T-helper 1 cell treated with Interleukin-12 subunit alpha and Interleukin-12 subunit beta and Interleukin-4 antibody, amounts not matched to agents 30 μg/mL and 1 μg/mL, for 36 hours (primary cell): ENCODE measurements at regions not wholly inside any gene's neighbourhood (a gene's known extent, or its start where the extent isn't known, plus 50 kb on each side); places are given as distances from the start of the nearest gene placed in this dataset.

Source experiments
- H3K27ac Mint-ChIP-seq: one replicate; pipeline ENCODE4 v1.8.0; 2021; ENCODE audit warnings: mild to moderate bottlenecking, mixed read lengths
- H3K27me3 Mint-ChIP-seq: one replicate; pipeline ENCODE4 v1.8.0; 2021; ENCODE audit warnings: low read depth, mixed read lengths
- H3K36me3 Mint-ChIP-seq: one replicate; pipeline ENCODE4 v1.8.0; 2021; ENCODE audit warnings: low read depth, mixed read lengths
- H3K4me1 Mint-ChIP-seq: one replicate; pipeline ENCODE4 v1.8.0; 2021; ENCODE audit warnings: low read depth, mixed read lengths
- H3K4me3 Mint-ChIP-seq: one replicate; pipeline ENCODE4 v1.8.0; 2021; ENCODE audit warnings: mild to moderate bottlenecking, moderate library complexity, mixed read lengths
- H3K9me3 Mint-ChIP-seq: one replicate; pipeline ENCODE4 v1.8.0; 2021; ENCODE audit warnings: mixed read lengths

GRCh38 chr1:98368995-98369394, 292.5 kb upstream of the SNX7 start:
- Mint-ChIP-seq H3K27ac (no peak overlapping the region), H3K4me1 (peaks cover 6% of the 10 kb centered on the region), H3K27me3 (peaks cover 11% of the 10 kb centered on the region), H3K9me3 (peaks cover 10% of the 10 kb centered on the region), H3K4me3 (no peak overlapping the region), H3K36me3 (no peaks in the 10 kb centered on the region)

DNA sequence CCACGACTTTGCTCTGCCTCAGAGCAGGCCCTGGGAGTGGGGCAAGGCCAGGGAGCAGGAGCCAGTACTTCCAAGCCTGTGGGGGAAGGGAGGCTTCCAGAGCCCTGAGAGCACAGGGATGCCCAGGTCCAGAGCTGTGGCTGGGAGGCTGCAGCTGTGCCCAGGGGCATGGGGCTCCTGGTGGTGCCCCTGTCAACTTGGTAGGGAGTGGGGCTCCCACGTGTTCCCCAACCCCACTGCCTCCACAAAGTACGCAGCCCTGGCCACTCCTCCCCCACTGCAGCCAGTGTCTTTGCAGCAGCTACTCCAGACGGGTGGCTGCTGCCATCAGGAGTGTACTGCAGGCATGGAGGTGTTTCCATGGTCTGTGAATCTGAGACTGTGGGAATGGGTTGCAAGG, 294.1 kb upstream of the SNX7 start:
- no peak overlapping the region for H3K27ac Mint-ChIP-seq
- H3K9me3 Mint-ChIP-seq: peaks cover 19% of the 10 kb centered on the region
- H3K4me1 Mint-ChIP-seq: peaks cover 6% of the 10 kb centered on the region
- no peaks in the 10 kb centered on the region for H3K36me3 Mint-ChIP-seq
- H3K27me3 Mint-ChIP-seq: peaks cover 9% of the 10 kb centered on the region
- no peak overlapping the region for H3K4me3 Mint-ChIP-seq

- H3K4me3 Mint-ChIP-seq: no peak overlapping the region
These were observed 295.2 kb upstream of the SNX7 start for GRCh38 chr1:98366343-98366742.

GRCh38 chr1:98364544-98364943, 297.0 kb upstream of the SNX7 start:
- no peaks in the 10 kb centered on the region for H3K36me3 Mint-ChIP-seq
- peaks cover 26% of the 10 kb centered on the region for H3K9me3 Mint-ChIP-seq
- no peak overlapping the region for H3K4me3 Mint-ChIP-seq
- H3K27ac Mint-ChIP-seq: no peak overlapping the region
- peaks cover 10% of the 10 kb centered on the region for H3K27me3 Mint-ChIP-seq
- H3K4me1 Mint-ChIP-seq: peaks cover 4% of the 10 kb centered on the region

More at GRCh38 chr1:98366343-98366742, 295.2 kb upstream of the SNX7 start:
- Mint-ChIP-seq H3K27ac (no peak overlapping the region), H3K9me3 (peaks cover 22% of the 10 kb centered on the region), H3K27me3 (peaks cover 9% of the 10 kb centered on the region), H3K4me1 (peaks cover 6% of the 10 kb centered on the region), H3K36me3 (no peaks in the 10 kb centered on the region)

- Mint-ChIP-seq H3K27ac (no peak overlapping the region), H3K4me3 (no peak overlapping the region), H3K4me1 (no peaks in the 10 kb centered on the region), H3K27me3 (peaks cover 16% of the 10 kb centered on the region), H3K9me3 (peaks cover 22% of the 10 kb centered on the region), H3K36me3 (no peaks in the 10 kb centered on the region)
These were observed 300.7 kb upstream of the SNX7 start for GRCh38 chr1:98360864-98361263.

DNA sequence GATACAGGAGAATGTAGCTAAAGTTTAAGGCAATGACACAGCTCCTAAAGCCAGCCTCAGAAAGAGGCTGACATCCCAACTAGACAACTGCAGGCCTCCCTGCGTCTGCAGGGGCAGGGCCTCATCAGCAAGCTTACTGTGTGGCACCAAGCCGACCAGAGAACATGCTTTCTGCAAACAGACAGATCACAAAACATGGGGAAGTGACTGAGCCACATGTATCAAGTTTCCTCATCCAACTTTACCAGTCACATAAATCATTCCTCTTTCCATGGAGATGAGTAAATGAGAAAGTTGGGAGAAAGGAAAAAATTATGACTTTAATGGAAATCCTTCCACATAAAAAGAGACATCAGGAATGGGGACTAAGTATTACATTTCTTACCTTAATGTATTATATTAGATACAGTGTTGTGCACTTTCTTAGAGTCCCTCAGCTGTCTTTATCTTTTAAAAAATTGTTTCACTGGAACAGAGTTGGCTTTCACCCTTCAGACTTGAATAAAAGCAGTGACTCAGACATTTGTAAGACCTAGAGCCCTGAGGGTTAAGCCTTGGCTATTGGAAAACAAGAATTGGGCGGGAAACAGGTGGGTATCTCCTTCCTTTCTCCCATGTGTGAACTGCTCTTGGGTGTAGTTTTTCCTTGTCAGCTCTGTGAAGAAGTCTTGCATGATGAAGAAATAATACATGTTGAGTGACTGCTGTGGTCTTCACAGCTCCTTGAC, 305.7 kb upstream of the SNX7 start:
- H3K27ac Mint-ChIP-seq: no peak overlapping the region
- peaks cover 17% of the 10 kb centered on the region for H3K27me3 Mint-ChIP-seq
- H3K4me3 Mint-ChIP-seq: no peak overlapping the region
- H3K36me3 Mint-ChIP-seq: no peaks in the 10 kb centered on the region
- peaks cover 4% of the 10 kb centered on the region for H3K9me3 Mint-ChIP-seq
- H3K4me1 Mint-ChIP-seq: no peaks in the 10 kb centered on the region

- Mint-ChIP-seq H3K4me1 (no peaks in the 10 kb centered on the region), H3K9me3 (no peaks in the 10 kb centered on the region), H3K27ac (no peak overlapping the region), H3K4me3 (no peak overlapping the region), H3K36me3 (no peaks in the 10 kb centered on the region), H3K27me3 (peaks cover 20% of the 10 kb centered on the region)
These were observed 309.1 kb upstream of the SNX7 start for GRCh38 chr1:98352378-98352777.

DNA sequence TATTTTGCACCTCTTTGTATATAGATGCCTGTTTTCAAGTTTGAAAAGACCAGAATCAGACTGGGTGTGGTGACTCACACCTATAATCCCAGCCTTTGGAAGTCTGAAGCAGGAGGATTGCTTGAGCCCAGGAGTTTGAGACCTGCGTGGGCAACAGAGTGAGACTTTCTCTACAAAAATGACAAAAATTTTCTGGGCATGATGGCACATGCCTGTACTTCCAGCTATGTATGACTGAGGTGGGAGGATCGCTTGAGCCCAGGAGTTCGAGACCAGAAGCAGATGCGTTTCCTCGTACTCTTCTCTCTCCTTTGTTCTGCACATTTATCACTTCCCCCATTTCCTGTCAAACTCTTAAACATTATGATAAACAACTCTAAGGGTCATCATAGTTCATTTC, 310.0 kb upstream of the SNX7 start:
- Mint-ChIP-seq H3K4me3 (no peak overlapping the region), H3K27ac (no peak overlapping the region), H3K27me3 (peaks cover 20% of the 10 kb centered on the region), H3K4me1 (no peaks in the 10 kb centered on the region), H3K9me3 (no peaks in the 10 kb centered on the region), H3K36me3 (no peaks in the 10 kb centered on the region)

DNA sequence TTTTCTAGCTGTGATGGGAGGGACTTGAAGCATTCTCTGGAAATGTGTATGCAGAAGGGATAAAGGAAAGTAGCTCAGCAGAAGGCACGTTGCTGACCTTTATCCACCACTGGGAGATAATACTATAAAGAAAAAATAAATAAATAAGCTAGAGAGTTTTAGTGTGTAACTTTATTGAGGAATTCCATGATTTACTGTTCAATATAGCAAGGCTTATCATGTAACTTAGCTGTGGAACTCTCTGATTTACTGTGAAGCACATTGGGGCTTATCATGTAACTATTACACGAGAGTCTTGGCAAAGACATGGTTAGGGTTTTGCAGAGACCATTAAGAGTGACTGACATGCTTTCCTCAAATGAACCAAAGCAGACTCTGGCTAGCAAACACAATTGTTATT, 316.1 kb upstream of the SNX7 start:
- no peaks in the 10 kb centered on the region for H3K9me3 Mint-ChIP-seq
- H3K36me3 Mint-ChIP-seq: no peaks in the 10 kb centered on the region
- H3K27ac Mint-ChIP-seq: no peak overlapping the region
- H3K4me3 Mint-ChIP-seq: no peak overlapping the region
- H3K4me1 Mint-ChIP-seq: no peaks in the 10 kb centered on the region
- peaks cover 30% of the 10 kb centered on the region for H3K27me3 Mint-ChIP-seq

GRCh38 chr1:98344731-98345130, 316.8 kb upstream of the SNX7 start:
- Mint-ChIP-seq H3K4me3 (no peak overlapping the region), H3K36me3 (no peaks in the 10 kb centered on the region), H3K9me3 (no peaks in the 10 kb centered on the region), H3K27ac (no peak overlapping the region), H3K4me1 (no peaks in the 10 kb centered on the region), H3K27me3 (peaks cover 29% of the 10 kb centered on the region)

DNA sequence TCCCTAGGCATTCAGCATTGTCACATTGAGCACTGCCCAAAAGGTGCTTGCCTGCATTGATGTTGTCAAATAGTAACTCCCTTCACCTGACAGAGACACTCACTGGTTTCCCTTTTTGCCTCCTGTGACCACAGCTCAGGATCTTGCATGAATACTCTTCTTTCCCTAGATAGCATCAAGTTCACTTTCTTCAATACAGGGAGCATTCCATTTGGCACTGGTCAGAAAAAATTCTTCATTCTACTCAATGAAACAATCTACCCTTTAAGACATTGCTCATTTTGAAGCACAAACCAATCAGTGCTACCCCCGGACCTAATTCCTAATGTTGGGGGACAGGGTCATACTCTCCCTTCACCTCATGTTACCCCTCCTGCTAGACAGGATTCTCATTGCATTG, 319.0 kb upstream of the SNX7 start:
- Mint-ChIP-seq H3K9me3 (no peaks in the 10 kb centered on the region), H3K36me3 (no peaks in the 10 kb centered on the region), H3K4me3 (no peak overlapping the region), H3K4me1 (no peaks in the 10 kb centered on the region), H3K27ac (no peak overlapping the region), H3K27me3 (peaks cover 20% of the 10 kb centered on the region)

DNA sequence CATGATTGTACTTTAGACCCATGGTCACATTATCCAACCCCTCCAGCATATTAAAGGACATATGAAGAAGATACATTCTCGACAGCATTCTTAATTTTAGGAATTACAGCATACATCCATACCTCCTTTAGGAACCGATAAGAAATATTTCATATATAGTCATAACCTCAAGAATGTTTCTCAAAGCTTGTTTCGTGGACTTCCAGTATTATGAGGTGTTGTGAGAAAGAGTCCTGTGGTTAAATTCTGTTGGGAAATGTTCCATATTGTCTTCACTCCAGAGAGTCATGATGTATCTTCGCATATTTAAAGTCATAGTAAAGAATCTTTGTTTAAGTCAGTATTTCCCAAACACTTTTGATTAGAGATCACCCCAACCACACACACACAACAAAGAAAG, 321.0 kb upstream of the SNX7 start:
- Mint-ChIP-seq H3K4me1 (no peaks in the 10 kb centered on the region), H3K9me3 (no peaks in the 10 kb centered on the region), H3K27ac (no peak overlapping the region), H3K27me3 (peaks cover 25% of the 10 kb centered on the region), H3K4me3 (no peak overlapping the region), H3K36me3 (no peaks in the 10 kb centered on the region)

GRCh38 chr1:98336472-98337083, 324.9 kb upstream of the SNX7 start:
- Mint-ChIP-seq H3K27me3 (peaks cover 24% of the 10 kb centered on the region), H3K4me1 (no peaks in the 10 kb centered on the region), H3K4me3 (no peak overlapping the region)

GRCh38 chr1:98333936-98334335, 327.6 kb upstream of the SNX7 start:
- Mint-ChIP-seq H3K9me3 (no peaks in the 10 kb centered on the region), H3K4me3 (no peak overlapping the region), H3K27ac (no peak overlapping the region), H3K36me3 (no peaks in the 10 kb centered on the region), H3K4me1 (no peaks in the 10 kb centered on the region), H3K27me3 (peaks cover 25% of the 10 kb centered on the region)

More at GRCh38 chr1:98336472-98337083, 324.9 kb upstream of the SNX7 start:
- Mint-ChIP-seq H3K27ac (no peak overlapping the region), H3K36me3 (no peaks in the 10 kb centered on the region), H3K9me3 (no peaks in the 10 kb centered on the region)

- Mint-ChIP-seq H3K36me3 (no peaks in the 10 kb centered on the region), H3K27ac (no peak overlapping the region), H3K4me3 (no peak overlapping the region), H3K4me1 (no peaks in the 10 kb centered on the region), H3K27me3 (peaks cover 28% of the 10 kb centered on the region), H3K9me3 (no peaks in the 10 kb centered on the region)
These were observed 328.1 kb upstream of the SNX7 start for GRCh38 chr1:98333406-98333805.
